Osteoblast (primary cell): ENCODE measurements at regions not wholly inside any gene's neighbourhood (a gene's known extent, or its start where the extent isn't known, plus 50 kb on each side); places are given as distances from the start of the nearest gene placed in this dataset.

Experiments
- DNase-seq: peaks from one replicate; pipeline ENCODE4 v3.0.0; 2011; ENCODE audit warnings: low spot score, mixed read lengths; ENCODE audit not compliant: insufficient read length; ENCODE audit errors: missing footprints
- H2AFZ ChIP-seq: 2 replicates; pipeline ENCODE4 v1.6.0; 2011; ENCODE audit warnings: mild to moderate bottlenecking, low read length
- H3K27ac ChIP-seq: 2 replicates; pipeline ENCODE4 v1.5.1; 2011; ENCODE audit warnings: mild to moderate bottlenecking, low read depth, low read length, moderate library complexity
- H3K27me3 ChIP-seq: 2 replicates; pipeline ENCODE4 v1.6.0; 2012; ENCODE audit warnings: mild to moderate bottlenecking, control low read depth, inconsistent platforms, low read length, moderate library complexity; ENCODE audit not compliant: insufficient read depth
- H3K36me3 ChIP-seq: 2 replicates; pipeline ENCODE4 v1.5.1; 2011; ENCODE audit warnings: mild to moderate bottlenecking, low read length, control low read depth, moderate library complexity; ENCODE audit not compliant: insufficient read depth
- H3K4me1 ChIP-seq: 2 replicates; pipeline ENCODE4 v1.5.1; 2011; ENCODE audit warnings: mild to moderate bottlenecking, low read length, control low read depth, moderate library complexity; ENCODE audit not compliant: insufficient read depth
- H3K4me2 ChIP-seq: 2 replicates; pipeline ENCODE4 v1.6.0; 2011; ENCODE audit warnings: mild to moderate bottlenecking, low read length; ENCODE audit not compliant: insufficient read depth
- H3K4me3 ChIP-seq: fragments of 200-600 bp; sonication (generic); 3 replicates; pipeline ENCODE4 v1.5.1; 2012; ENCODE audit warnings: mild to moderate bottlenecking, low read length, inconsistent platforms; ENCODE audit not compliant: insufficient read depth
- H3K79me2 ChIP-seq: 2 replicates; pipeline ENCODE4 v1.6.0; 2012; ENCODE audit warnings: mild to moderate bottlenecking, low read length, control low read depth, inconsistent platforms; ENCODE audit not compliant: insufficient read depth
- H3K9me3 ChIP-seq: 2 replicates; pipeline ENCODE4 v1.5.1; 2011; ENCODE audit warnings: low read depth, low read length, control low read depth
- H4K20me1 ChIP-seq: 2 replicates; pipeline ENCODE4 v1.6.0; 2012; ENCODE audit warnings: mild to moderate bottlenecking, low read length, control low read depth; ENCODE audit not compliant: insufficient read depth
- TF ChIP-seq, protein P1 (sequence below): IDR thresholded peaks from 2 replicates; pipeline ENCODE4 v1.5.1; 2011; ENCODE audit warnings: mild to moderate bottlenecking, low read depth, low read length, moderate library complexity; ENCODE audit errors: extremely low read depth

DNA sequence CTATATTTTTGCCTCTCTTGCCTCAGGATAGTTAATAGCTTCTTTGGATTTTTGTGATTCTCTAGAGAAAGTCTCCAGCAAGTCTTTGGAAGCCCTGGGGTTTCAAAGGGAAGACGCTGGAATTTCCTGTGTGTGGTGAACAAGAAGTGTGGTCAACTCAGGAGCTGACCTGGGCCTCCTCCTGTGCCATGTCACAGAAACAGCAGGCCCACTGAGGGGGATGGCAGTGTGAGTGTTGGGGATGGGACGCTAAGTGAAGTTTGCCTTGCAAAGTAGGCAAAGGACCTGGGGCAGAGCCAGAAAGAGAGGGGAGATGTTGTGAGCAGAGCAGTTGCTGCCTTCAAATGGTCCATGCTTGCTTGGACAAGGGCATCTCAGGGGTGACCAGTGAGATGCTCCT lies 226.3 kb downstream of the DMRT2 start:
- TF ChIP-seq, protein P1, sequence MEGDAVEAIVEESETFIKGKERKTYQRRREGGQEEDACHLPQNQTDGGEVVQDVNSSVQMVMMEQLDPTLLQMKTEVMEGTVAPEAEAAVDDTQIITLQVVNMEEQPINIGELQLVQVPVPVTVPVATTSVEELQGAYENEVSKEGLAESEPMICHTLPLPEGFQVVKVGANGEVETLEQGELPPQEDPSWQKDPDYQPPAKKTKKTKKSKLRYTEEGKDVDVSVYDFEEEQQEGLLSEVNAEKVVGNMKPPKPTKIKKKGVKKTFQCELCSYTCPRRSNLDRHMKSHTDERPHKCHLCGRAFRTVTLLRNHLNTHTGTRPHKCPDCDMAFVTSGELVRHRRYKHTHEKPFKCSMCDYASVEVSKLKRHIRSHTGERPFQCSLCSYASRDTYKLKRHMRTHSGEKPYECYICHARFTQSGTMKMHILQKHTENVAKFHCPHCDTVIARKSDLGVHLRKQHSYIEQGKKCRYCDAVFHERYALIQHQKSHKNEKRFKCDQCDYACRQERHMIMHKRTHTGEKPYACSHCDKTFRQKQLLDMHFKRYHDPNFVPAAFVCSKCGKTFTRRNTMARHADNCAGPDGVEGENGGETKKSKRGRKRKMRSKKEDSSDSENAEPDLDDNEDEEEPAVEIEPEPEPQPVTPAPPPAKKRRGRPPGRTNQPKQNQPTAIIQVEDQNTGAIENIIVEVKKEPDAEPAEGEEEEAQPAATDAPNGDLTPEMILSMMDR: no peak
- Histone ChIP-seq H3K27ac (no peak overlapping the region), H3K4me1 (no peaks in the 10 kb centered on the region), H3K9me3 (no peaks in the 10 kb centered on the region), H3K79me2 (no peaks in the 10 kb centered on the region), H3K4me3 (no peak overlapping the region), H3K27me3 (no peaks in the 10 kb centered on the region), H3K4me2 (no peak overlapping the region), H3K36me3 (no peaks in the 10 kb centered on the region), H2AFZ (no peak overlapping the region), H4K20me1 (no peaks in the 10 kb centered on the region)
- no peak for DNase-seq

DNA sequence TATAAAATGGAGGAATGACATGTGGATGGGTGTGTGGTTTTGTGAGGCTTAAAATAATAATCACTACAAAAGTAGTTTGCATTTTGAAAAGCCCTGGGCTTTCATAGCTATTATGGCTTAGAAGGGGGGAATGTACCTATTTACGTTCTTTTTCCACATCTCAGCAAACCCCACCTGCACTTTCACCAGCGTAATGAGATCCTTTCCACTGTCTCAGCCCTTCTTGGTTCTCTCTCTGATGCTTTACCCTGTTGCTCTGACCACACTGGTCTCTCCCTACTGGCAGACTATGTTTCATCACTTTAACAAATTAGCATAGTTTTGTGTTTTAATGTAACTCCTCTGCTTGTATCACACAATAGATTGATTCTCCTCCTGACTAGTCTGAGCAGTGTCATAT lies 234.6 kb downstream of the DMRT2 start:
- H3K4me1 ChIP-seq: no peaks in the 10 kb centered on the region
- H3K27me3 ChIP-seq: no peaks in the 10 kb centered on the region
- no peak overlapping the region for H3K4me3 ChIP-seq
- TF ChIP-seq, protein P1: no peak
- no peaks in the 10 kb centered on the region for H3K79me2 ChIP-seq
- no peaks in the 10 kb centered on the region for H4K20me1 ChIP-seq
- no peaks in the 10 kb centered on the region for H3K9me3 ChIP-seq
- no peak overlapping the region for H3K27ac ChIP-seq
- no peak overlapping the region for H2AFZ ChIP-seq
- no peak overlapping the region for H3K4me2 ChIP-seq
- no peaks in the 10 kb centered on the region for H3K36me3 ChIP-seq
- DNase-seq: no peak

DNA sequence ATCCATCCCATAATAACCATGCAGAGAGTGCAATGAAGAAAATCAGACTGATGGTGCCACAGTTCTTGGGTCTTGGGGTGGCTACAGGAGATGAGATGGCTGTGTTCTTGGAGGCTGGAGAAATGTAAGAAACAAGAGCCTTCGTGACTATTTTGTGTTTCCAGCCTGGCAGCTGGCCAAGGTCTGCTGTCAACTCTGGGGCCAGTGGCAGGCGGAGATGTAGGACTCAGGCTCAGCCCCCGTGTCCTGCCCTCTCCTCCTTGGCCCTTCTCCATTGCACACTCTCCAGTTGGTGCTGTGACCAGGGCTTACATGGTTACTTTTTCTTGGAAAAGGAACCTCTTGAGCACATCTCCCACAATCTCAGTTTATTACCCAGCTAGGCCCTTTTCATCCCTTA lies 235.4 kb downstream of the DMRT2 start:
- no peak overlapping the region for H2AFZ ChIP-seq
- H3K4me1 ChIP-seq: no peaks in the 10 kb centered on the region
- H3K9me3 ChIP-seq: no peaks in the 10 kb centered on the region
- no peak overlapping the region for H3K27ac ChIP-seq
- H3K79me2 ChIP-seq: no peaks in the 10 kb centered on the region
- no peak for DNase-seq
- no peak overlapping the region for H3K4me3 ChIP-seq
- H4K20me1 ChIP-seq: no peaks in the 10 kb centered on the region
- TF ChIP-seq, protein P1: no peak
- H3K36me3 ChIP-seq: no peaks in the 10 kb centered on the region
- H3K4me2 ChIP-seq: no peak overlapping the region
- H3K27me3 ChIP-seq: no peaks in the 10 kb centered on the region

DNA sequence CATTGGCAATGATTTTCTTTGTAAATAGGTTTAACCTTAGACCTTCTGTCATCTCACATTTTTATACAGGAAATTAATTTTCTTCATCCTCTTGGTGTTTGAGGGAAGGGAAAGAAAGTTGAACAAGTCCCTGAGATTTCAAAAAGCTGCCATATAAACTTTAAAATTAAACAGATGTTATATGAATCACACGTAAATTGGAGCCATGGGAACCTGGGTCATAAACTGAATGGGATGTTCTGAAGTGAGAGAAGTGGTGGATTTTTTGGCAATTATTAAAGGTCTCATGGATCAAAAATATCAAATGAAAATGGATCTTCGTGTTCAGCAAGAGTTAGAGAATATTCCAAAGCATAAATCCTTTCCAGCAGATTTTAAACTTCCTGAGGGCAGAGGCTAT lies 242.2 kb downstream of the DMRT2 start:
- Histone ChIP-seq H3K4me2 (no peak overlapping the region), H3K27me3 (no peaks in the 10 kb centered on the region), H3K79me2 (no peaks in the 10 kb centered on the region), H4K20me1 (no peaks in the 10 kb centered on the region), H3K27ac (no peak overlapping the region), H3K4me1 (no peaks in the 10 kb centered on the region), H3K9me3 (peaks cover 2% of the 10 kb centered on the region), H2AFZ (no peak overlapping the region), H3K36me3 (no peaks in the 10 kb centered on the region), H3K4me3 (no peak overlapping the region)
- no peak for DNase-seq
- TF ChIP-seq, protein P1: no peak
